CD4-positive, alpha-beta T cell treated with Interleukin-15 for 4 hours (primary cell): ENCODE measurements at regions not wholly inside any gene's neighbourhood (a gene's known extent, or its start where the extent isn't known, plus 50 kb on each side); places are given as distances from the start of the nearest gene placed in this dataset.
"Not testable (repeated sequence)": the region's sequence is repeated elsewhere in the genome, so short reads cannot be mapped to it uniquely, and the experiment has no call there.

Source experiments
- DNase-seq: peaks from one replicate; pipeline ENCODE4 v3.0.0-alpha.2; 2020; ENCODE audit warnings: low spot score

- DNase-seq: no peak
Measured at GRCh38 chr1:213683529-213683928, 304.2 kb upstream of the PROX1 start.

- DNase-seq: no peak
Measured at GRCh38 chr1:213684454-213684853, 303.3 kb upstream of the PROX1 start.

- no peak for DNase-seq
Measured at GRCh38 chr1:213685992-213686582, 301.7 kb upstream of the PROX1 start.

- DNase-seq: no peak
Measured at GRCh38 chr1:213686983-213687382, 300.8 kb upstream of the PROX1 start.

GRCh38 chr1:213687832-213688231 lies 299.9 kb upstream of the PROX1 start:
- DNase-seq: no peak

- DNase-seq: no peak
Measured at GRCh38 chr1:213688655-213689054, 299.1 kb upstream of the PROX1 start.

- no peak for DNase-seq
Measured at GRCh38 chr1:213689260-213689659, 298.5 kb upstream of the PROX1 start.

- no peak for DNase-seq
Measured at GRCh38 chr1:213690341-213690917, 297.3 kb upstream of the PROX1 start.

GRCh38 chr1:213692321-213692720 lies 295.5 kb upstream of the PROX1 start:
- no peak for DNase-seq

GRCh38 chr1:213693864-213694263 lies 293.9 kb upstream of the PROX1 start:
- no peak for DNase-seq

- no peak for DNase-seq
Measured at GRCh38 chr1:213697192-213697802, 290.5 kb upstream of the PROX1 start.

GRCh38 chr1:213698092-213698702 lies 289.6 kb upstream of the PROX1 start:
- no peak for DNase-seq

- no peak for DNase-seq
Measured at GRCh38 chr1:213702703-213703102, 285.1 kb upstream of the PROX1 start.

DNA sequence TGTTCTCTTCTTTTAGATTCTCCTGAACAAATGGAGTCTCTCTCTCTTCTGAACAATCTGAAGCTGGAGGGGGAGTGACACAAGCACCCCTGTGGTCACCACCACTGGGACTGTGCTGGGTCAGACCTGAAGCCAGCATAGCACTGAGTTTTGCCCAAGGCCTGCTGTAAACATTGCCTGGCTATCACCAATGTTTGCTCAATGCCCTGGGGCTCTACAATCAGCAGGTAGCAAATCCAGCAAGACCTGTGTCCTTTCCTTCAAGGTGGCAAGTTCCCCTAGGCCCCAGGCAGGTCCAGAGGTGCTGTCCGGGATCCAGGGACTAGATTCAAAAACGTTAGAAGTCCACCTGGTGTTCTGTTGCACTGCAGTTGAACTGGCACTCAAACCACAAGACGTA lies 282.8 kb upstream of the PROX1 start:
- DNase-seq: no peak

DNA sequence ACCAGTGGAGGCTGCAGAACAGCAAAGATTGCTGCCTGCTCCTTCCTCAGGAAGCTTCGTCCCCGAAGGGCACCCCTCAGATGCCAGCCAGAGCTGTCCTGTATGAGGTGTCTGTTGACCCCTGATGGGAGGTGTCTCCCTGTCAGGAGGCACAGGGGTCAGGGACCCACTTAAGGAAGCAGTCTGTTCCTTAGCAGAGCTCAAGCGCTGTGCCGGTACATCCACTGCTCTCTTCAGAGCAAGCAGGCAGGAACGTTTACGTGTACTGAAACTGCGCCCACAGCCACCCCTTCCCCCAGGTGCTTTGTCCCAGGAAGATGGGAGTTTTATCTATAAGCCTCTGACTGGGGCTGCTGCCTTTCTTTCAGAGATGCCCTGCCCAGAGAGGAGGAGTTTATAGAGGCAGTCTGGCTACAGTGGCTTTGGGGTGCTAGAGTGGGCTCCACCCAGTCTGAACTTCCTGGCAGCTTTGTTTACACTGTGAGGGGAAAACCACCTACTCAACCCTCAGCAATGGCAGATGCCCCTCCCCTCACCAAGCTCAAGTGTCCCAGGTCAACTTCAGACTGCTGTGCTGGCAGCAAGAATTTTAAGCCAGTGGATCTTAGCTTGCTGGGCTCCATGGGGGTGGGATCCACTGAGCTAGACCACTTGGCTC lies 275.8 kb upstream of the PROX1 start:
- not testable (repeated sequence) for DNase-seq

- no peak for DNase-seq
Measured at GRCh38 chr1:213714645-213715044, 273.1 kb upstream of the PROX1 start.

DNA sequence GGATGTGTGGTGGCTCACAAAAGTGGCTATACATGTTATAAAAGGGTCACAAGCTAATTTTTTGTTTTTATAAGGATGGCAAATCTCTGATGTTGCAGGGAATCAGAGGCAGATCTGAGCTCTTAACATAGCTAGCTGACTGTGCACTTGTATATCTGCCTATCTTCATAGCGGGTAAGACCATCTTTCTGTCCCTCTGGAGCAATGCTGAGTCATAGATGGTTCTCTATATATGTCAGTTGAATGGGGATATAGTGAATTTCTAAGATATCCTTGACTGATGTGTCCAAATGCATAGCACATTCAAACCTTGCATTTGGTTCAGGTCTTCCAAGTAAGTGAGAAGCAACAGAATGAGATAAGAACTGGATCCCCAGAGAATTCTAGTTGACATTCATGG lies 272.6 kb upstream of the PROX1 start:
- DNase-seq: no peak

DNA sequence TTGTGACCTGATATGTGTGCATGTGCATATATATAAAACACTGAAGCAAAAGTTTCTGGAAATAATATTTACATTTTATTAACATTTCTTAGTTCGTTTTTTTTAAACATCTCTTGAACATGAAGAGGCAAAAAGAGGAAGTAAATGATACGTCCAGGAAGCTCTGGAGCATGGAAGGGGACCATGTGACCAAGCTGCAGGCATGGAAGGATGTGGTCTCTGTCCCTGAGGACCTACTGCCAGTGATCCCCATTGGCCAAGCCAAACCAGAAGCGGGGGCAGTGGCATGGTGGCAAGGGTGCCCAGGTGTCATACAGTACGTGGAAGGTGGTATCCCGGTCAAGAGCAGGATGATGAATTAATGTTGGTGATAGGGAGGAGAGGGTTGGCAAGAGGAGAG lies 268.3 kb upstream of the PROX1 start:
- no peak for DNase-seq

- DNase-seq: no peak
Measured at GRCh38 chr1:213720032-213720431, 267.7 kb upstream of the PROX1 start.

GRCh38 chr1:213723187-213723586 lies 264.6 kb upstream of the PROX1 start:
- DNase-seq: no peak

GRCh38 chr1:213724640-213725536 lies 262.9 kb upstream of the PROX1 start:
- no peak for DNase-seq
